ENCODE measurements at regions not wholly inside any gene's neighbourhood (a gene's known extent, or its start where the extent isn't known, plus 50 kb on each side); places are given as distances from the start of the nearest gene placed in this dataset.
A peak's percentile ranks its signal among the peaks of the same experiment; 100 is the strongest.

DNA sequence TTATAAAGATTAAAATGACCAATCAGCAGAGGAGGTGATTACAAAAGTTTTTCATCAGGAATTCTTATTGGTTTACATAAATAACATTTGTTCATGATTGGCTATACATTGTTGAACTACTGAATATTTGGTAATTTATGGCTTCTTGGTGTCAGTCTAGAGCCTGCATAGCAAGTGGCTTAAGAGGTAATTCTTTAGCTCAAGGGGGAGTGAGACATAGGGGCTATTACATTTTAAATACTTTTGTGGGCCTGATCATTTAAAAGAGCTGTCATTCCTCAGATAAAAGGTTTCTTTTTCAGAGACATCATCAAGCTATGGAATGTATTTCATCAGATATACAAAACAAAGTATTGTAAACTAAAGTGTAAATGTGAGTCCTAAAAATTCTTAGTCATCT is 373.8 kb downstream of the EPHA4 start:
- peaks cover 69% of the 10 kb centered on the region for H3K4me1 Mint-ChIP-seq
- H3K36me3 Mint-ChIP-seq, result no peaks in the 10 kb centered on the region
- TF ChIP-seq, protein P1, sequence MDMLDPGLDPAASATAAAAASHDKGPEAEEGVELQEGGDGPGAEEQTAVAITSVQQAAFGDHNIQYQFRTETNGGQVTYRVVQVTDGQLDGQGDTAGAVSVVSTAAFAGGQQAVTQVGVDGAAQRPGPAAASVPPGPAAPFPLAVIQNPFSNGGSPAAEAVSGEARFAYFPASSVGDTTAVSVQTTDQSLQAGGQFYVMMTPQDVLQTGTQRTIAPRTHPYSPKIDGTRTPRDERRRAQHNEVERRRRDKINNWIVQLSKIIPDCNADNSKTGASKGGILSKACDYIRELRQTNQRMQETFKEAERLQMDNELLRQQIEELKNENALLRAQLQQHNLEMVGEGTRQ (CRISPR knock-in tag; IDR thresholded peaks at IDR 0.05), result no peak
- TF ChIP-seq, protein P2, sequence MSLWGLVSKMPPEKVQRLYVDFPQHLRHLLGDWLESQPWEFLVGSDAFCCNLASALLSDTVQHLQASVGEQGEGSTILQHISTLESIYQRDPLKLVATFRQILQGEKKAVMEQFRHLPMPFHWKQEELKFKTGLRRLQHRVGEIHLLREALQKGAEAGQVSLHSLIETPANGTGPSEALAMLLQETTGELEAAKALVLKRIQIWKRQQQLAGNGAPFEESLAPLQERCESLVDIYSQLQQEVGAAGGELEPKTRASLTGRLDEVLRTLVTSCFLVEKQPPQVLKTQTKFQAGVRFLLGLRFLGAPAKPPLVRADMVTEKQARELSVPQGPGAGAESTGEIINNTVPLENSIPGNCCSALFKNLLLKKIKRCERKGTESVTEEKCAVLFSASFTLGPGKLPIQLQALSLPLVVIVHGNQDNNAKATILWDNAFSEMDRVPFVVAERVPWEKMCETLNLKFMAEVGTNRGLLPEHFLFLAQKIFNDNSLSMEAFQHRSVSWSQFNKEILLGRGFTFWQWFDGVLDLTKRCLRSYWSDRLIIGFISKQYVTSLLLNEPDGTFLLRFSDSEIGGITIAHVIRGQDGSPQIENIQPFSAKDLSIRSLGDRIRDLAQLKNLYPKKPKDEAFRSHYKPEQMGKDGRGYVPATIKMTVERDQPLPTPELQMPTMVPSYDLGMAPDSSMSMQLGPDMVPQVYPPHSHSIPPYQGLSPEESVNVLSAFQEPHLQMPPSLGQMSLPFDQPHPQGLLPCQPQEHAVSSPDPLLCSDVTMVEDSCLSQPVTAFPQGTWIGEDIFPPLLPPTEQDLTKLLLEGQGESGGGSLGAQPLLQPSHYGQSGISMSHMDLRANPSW (CRISPR knock-in tag; conservative IDR thresholded peaks at IDR 0.05; ENCODE audit: low read depth), result no peak
- TF ChIP-seq NFE2L1 (CRISPR knock-in tag; IDR thresholded peaks at IDR 0.05), result no peak
- no peak for TF ChIP-seq ZNF263 (CRISPR knock-in tag; IDR thresholded peaks at IDR 0.05; ENCODE audit: low read depth)
- TF ChIP-seq, protein P3, sequence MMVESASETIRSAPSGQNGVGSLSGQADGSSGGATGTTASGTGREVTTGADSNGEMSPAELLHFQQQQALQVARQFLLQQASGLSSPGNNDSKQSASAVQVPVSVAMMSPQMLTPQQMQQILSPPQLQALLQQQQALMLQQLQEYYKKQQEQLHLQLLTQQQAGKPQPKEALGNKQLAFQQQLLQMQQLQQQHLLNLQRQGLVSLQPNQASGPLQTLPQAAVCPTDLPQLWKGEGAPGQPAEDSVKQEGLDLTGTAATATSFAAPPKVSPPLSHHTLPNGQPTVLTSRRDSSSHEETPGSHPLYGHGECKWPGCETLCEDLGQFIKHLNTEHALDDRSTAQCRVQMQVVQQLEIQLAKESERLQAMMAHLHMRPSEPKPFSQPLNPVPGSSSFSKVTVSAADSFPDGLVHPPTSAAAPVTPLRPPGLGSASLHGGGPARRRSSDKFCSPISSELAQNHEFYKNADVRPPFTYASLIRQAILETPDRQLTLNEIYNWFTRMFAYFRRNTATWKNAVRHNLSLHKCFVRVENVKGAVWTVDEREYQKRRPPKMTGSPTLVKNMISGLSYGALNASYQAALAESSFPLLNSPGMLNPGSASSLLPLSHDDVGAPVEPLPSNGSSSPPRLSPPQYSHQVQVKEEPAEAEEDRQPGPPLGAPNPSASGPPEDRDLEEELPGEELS (CRISPR knock-in tag; IDR thresholded peaks at IDR 0.05), result no peak
- ATAC-seq (no peak), DNase-seq (ENCODE audit: low spot score) (no peak)
- no peaks in the 10 kb centered on the region for H3K27me3 Mint-ChIP-seq (ENCODE audit: low read depth)
- no peak overlapping the region for H3K27ac Mint-ChIP-seq
- H3K4me3 Mint-ChIP-seq, result no peak overlapping the region
- ChIA-PET POLR2A (no interaction called here), CTCF (no interaction called here)
- H3K9me3 Mint-ChIP-seq, result no peaks in the 10 kb centered on the region

DNA sequence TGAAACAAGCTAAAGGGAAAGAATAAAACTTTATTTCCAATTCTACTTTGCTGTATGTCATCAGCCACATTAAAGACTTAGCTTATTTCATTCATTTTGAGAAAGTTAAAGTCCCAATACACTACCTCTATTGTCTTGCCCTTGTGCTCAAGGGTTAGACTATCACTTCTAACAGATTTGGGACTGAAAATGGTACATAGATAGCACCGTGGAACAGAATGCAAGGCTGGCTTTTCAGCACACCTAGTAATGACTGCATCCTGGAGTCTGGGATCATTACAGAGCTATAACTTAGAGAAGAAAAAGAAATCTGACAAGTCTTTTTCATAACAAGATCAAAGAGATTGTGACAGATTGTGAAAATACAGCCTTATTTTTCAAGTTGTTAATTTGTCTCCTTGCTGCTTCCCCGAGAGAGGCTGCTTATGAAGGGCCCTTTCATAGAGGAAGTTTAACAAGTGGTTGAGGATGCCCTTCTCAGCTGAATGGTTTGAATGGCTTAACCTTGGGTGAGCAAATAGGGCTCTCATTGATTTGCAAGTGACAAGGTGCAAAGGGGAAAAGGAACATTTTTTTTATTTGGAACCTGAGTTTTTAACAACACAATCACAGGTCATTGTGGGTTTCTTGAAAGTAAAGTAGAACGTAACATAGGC is 371.8 kb downstream of the EPHA4 start:
- Mint-ChIP-seq H3K4me3 (peak overlapping the region; percentile 12), H3K27ac (no peak overlapping the region; the same call in 1 of the 2 replicates), H3K4me1 (peaks cover 75% of the 10 kb centered on the region), H3K27me3 (ENCODE audit: low read depth) (no peaks in the 10 kb centered on the region), H3K36me3 (no peaks in the 10 kb centered on the region), H3K9me3 (no peaks in the 10 kb centered on the region)
- DNase-seq (ENCODE audit: low spot score) (no peak), ATAC-seq (peak; percentile 84)
- ChIA-PET POLR2A (interaction anchor here (1.0 kb wide), 1 partner anchor 10 kb away, joined by 3 read pairs; no protein-coding TSS in a partner anchor), CTCF (no interaction called here)
- TF ChIP-seq, protein P4, sequence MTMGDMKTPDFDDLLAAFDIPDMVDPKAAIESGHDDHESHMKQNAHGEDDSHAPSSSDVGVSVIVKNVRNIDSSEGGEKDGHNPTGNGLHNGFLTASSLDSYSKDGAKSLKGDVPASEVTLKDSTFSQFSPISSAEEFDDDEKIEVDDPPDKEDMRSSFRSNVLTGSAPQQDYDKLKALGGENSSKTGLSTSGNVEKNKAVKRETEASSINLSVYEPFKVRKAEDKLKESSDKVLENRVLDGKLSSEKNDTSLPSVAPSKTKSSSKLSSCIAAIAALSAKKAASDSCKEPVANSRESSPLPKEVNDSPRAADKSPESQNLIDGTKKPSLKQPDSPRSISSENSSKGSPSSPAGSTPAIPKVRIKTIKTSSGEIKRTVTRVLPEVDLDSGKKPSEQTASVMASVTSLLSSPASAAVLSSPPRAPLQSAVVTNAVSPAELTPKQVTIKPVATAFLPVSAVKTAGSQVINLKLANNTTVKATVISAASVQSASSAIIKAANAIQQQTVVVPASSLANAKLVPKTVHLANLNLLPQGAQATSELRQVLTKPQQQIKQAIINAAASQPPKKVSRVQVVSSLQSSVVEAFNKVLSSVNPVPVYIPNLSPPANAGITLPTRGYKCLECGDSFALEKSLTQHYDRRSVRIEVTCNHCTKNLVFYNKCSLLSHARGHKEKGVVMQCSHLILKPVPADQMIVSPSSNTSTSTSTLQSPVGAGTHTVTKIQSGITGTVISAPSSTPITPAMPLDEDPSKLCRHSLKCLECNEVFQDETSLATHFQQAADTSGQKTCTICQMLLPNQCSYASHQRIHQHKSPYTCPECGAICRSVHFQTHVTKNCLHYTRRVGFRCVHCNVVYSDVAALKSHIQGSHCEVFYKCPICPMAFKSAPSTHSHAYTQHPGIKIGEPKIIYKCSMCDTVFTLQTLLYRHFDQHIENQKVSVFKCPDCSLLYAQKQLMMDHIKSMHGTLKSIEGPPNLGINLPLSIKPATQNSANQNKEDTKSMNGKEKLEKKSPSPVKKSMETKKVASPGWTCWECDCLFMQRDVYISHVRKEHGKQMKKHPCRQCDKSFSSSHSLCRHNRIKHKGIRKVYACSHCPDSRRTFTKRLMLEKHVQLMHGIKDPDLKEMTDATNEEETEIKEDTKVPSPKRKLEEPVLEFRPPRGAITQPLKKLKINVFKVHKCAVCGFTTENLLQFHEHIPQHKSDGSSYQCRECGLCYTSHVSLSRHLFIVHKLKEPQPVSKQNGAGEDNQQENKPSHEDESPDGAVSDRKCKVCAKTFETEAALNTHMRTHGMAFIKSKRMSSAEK (CRISPR knock-in tag; IDR thresholded peaks at IDR 0.05; ENCODE audit: borderline replicate concordance), result no peak

DNA sequence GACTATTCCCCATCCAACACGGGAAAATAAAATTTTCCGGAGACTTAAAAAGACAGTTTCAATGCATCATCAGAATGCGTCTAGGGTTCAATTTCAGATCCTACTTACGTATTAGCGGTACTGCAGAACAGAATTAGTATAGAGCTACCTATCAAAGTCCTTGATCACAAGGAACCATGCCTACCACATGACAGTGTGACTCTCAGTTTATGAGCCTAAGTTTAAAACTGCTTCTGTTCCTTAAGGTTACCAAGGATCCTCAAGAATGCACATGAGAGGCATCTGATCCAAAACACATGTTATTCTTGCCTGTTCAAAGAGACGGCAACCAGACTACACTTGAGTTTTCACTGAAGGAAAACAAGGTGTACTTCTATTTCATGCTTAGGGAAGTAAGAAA is 369.7 kb downstream of the EPHA4 start:
- no peaks in the 10 kb centered on the region for H3K9me3 Mint-ChIP-seq
- ChIA-PET CTCF (no interaction called here), POLR2A (no interaction called here)
- TF ChIP-seq SOX15 (CRISPR knock-in tag; IDR thresholded peaks at IDR 0.05), result no peak
- TF ChIP-seq, protein P5, sequence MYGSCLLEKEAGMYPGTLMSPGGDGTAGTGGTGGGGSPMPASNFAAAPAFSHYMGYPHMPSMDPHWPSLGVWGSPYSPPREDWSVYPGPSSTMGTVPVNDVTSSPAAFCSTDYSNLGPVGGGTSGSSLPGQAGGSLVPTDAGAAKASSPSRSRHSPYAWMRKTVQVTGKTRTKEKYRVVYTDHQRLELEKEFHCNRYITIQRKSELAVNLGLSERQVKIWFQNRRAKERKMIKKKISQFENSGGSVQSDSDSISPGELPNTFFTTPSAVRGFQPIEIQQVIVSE (CRISPR knock-in tag; IDR thresholded peaks at IDR 0.05; ENCODE audit: borderline replicate concordance), result no peak
- TF ChIP-seq, protein P6, sequence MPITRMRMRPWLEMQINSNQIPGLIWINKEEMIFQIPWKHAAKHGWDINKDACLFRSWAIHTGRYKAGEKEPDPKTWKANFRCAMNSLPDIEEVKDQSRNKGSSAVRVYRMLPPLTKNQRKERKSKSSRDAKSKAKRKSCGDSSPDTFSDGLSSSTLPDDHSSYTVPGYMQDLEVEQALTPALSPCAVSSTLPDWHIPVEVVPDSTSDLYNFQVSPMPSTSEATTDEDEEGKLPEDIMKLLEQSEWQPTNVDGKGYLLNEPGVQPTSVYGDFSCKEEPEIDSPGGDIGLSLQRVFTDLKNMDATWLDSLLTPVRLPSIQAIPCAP (CRISPR knock-in tag; IDR thresholded peaks at IDR 0.05), result no peak
- H3K4me3 Mint-ChIP-seq, result no peak overlapping the region
- DNase-seq (ENCODE audit: low spot score) (no peak), ATAC-seq (no peak)
- H3K27ac Mint-ChIP-seq, result no peak overlapping the region
- H3K27me3 Mint-ChIP-seq (ENCODE audit: low read depth), result no peaks in the 10 kb centered on the region
- H3K36me3 Mint-ChIP-seq, result no peaks in the 10 kb centered on the region
- peaks cover 58% of the 10 kb centered on the region for H3K4me1 Mint-ChIP-seq

Measured in WTC11 (cell line).